ENCODE measurements at regions not wholly inside any gene's neighbourhood (a gene's known extent, or its start where the extent isn't known, plus 50 kb on each side); places are given as distances from the start of the nearest gene placed in this dataset.

DNA sequence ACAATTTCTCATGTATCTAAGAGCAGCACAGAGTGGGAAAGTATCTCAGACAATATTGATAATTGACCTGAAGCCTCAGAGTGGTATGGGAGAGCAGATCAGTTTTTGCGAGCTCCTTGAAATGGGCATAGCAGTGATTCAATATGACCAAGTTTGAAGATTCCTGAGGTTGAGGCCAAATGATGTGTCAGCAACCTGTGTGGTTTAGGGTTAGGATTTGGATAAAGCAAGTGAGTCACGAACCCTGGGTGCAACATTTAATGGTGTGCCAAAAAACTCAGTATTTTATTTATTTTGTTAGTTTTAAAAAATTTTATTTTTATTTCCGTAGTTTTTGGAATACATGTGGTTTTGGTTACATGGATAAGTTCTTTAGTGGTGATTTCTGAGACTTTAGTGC is 92.5 kb upstream of the C21orf91 start:
- Histone ChIP-seq H3K27ac (ENCODE audit: low read length) (no peak overlapping the region), H3K4me3 (ENCODE audit: low read length) (no peak overlapping the region), H3K27me3 (ENCODE audit: control insufficient read depth, insufficient read depth, low read length) (no peaks in the 10 kb centered on the region), H3K4me1 (ENCODE audit: control insufficient read depth, insufficient read depth, low read length) (no peaks in the 10 kb centered on the region), H3K36me3 (ENCODE audit: control insufficient read depth, insufficient read depth, low read length) (no peaks in the 10 kb centered on the region), H3K9me3 (ENCODE audit: control insufficient read depth, insufficient read depth, low read length) (no peaks in the 10 kb centered on the region)
- DNase-seq (ENCODE audit: low read depth, low spot score): no peak
- WGBS (ENCODE audit: insufficient coverage, insufficient read length): 100% methylated on average over 1 of the region's 3 CpGs

DNA sequence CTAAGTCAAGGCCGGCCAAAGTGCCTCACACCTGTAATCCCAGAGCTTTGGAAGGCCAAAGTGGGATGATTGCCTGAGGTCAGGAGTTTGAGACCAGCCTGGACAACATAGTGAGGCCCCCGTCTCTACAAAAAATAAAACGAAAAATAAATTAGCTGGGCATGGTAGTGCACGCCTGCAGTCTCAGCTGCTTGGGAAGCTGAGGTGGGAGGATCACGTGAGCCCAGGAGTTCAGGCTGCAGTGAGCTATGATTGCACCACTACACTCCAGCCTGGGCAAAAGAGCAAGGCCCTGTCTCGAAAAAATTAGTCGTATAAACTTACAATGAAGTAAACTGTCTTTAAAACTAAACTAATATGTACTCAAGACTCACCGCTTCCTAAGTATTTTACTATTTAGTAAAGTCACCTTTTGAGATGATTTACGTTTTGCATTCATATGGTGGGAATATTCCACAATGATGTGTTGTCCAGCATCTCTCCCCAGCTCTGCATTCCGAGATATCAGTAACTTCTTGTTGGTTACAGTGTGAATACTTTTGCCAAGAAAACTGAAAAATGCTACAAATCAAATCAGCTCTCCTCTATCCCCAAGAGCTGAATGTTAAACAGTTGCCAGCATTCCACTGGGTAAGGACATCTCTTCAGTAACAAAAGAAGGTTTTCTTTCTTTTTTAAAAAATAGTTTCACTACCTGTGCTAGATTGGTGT is 84.9 kb upstream of the C21orf91 start:
- WGBS (ENCODE audit: insufficient coverage, insufficient read length): no CpG with 5 or more reads among the region's 10 CpGs
- Histone ChIP-seq H3K27me3 (ENCODE audit: control insufficient read depth, insufficient read depth, low read length) (no peaks in the 10 kb centered on the region), H3K36me3 (ENCODE audit: control insufficient read depth, insufficient read depth, low read length) (no peaks in the 10 kb centered on the region), H3K27ac (ENCODE audit: low read length) (no peak overlapping the region), H3K4me1 (ENCODE audit: control insufficient read depth, insufficient read depth, low read length) (no peaks in the 10 kb centered on the region), H3K9me3 (ENCODE audit: control insufficient read depth, insufficient read depth, low read length) (no peaks in the 10 kb centered on the region), H3K4me3 (ENCODE audit: low read length) (no peak overlapping the region)
- no peak for DNase-seq (ENCODE audit: low read depth, low spot score)

DNA sequence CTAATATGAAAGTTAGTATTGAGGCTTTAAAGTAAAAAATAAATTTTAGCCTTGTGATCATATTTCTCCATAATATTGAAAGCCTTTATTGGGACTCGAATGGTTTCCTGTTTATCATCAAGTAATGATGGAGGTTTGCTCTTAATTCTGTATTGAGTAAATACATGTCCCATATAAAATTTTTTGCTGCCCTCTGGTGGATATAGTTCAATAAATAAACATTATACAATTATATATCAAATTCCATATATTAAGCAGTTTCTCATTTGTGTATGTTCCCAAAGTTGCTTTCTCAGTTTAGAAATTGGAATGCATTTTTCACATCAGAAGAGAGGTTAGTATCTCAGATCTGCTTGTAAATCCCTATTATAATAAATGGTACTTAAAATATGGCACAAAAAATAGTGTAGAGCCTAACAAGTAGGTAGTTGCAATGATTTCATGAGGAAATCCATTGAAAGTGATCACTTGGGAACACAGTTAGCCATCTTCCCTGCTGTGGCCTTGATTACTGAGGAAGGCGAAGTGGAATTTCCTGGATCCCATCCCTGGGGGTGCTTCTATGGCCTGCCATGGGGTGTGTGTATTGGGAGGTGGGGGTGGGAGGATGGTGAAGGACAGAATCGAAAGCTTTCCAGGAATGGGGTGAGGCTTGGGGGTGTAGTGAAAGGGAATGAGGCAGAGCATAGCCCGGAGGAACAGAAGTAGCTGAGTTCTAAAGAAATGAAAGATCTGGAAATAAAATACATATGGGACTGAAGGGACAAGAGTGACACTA is 84.1 kb upstream of the C21orf91 start:
- Histone ChIP-seq H3K36me3 (ENCODE audit: control insufficient read depth, insufficient read depth, low read length) (no peaks in the 10 kb centered on the region), H3K9me3 (ENCODE audit: control insufficient read depth, insufficient read depth, low read length) (no peaks in the 10 kb centered on the region), H3K27ac (ENCODE audit: low read length) (no peak overlapping the region), H3K4me1 (ENCODE audit: control insufficient read depth, insufficient read depth, low read length) (no peaks in the 10 kb centered on the region), H3K4me3 (ENCODE audit: low read length) (no peak overlapping the region), H3K27me3 (ENCODE audit: control insufficient read depth, insufficient read depth, low read length) (no peaks in the 10 kb centered on the region)
- WGBS (ENCODE audit: insufficient coverage, insufficient read length): no CpG with 5 or more reads among the region's 4 CpGs
- no peak for DNase-seq (ENCODE audit: low read depth, low spot score)

DNA sequence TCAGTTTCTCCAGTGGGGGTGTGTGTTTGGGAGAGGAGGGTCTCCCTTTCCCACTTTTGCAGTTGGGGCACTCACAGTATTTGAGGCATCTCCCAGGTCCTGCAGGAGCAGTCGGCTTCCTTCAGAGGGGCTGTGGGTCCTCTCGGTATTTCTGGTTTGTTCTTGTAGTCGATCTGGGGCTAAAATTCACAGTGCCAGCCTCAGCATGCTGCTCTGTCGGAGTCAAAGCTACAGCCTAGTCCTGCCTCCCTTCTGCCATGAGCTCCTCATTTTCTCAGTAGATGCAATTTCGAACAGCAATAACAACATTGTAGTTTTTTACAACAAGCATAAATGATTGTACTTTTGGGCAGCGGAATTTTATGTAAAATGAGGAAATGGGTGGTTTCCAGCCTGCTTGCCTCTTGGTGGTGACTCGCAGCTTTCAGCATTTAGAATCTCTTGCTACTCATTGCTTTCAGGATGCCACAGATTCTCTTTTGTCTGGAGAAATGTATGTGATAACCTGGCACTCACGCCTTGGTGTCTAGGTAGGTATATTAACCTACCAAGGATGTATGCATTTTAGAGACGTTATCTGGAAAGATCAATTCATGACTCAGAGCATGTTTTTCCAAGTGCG is 82.4 kb upstream of the C21orf91 start:
- no peak for DNase-seq (ENCODE audit: low read depth, low spot score)
- no peaks in the 10 kb centered on the region for H3K9me3 ChIP-seq (ENCODE audit: control insufficient read depth, insufficient read depth, low read length)
- no CpG with 5 or more reads among the region's 10 CpGs for WGBS (ENCODE audit: insufficient coverage, insufficient read length)
- no peaks in the 10 kb centered on the region for H3K4me1 ChIP-seq (ENCODE audit: control insufficient read depth, insufficient read depth, low read length)
- no peaks in the 10 kb centered on the region for H3K36me3 ChIP-seq (ENCODE audit: control insufficient read depth, insufficient read depth, low read length)
- no peaks in the 10 kb centered on the region for H3K27me3 ChIP-seq (ENCODE audit: control insufficient read depth, insufficient read depth, low read length)
- no peak overlapping the region for H3K4me3 ChIP-seq (ENCODE audit: low read length)
- no peak overlapping the region for H3K27ac ChIP-seq (ENCODE audit: low read length)

DNA sequence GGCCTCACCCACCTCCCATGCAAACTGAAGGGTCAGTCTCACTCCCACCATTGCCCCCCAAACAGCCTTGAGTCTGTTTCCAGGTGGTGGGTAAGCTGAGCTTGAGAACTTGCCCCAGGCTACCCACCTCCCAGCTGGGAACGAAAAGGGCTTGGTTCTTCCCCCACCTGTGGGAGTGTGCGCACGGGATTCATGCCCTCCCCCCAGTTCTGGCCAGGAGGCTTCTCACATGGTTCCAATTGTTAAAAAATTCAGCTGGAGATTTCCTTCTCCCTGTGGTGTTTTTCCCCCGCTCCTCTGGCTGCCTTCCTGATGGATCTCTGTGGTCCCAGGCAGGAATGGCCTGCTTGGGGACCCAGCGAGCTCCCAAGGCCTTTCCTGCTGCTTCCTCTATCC is 81.8 kb upstream of the C21orf91 start:
- DNase-seq (ENCODE audit: low read depth, low spot score): no peak
- no CpG with 5 or more reads among the region's 5 CpGs for WGBS (ENCODE audit: insufficient coverage, insufficient read length)
- H3K27ac ChIP-seq (ENCODE audit: low read length): no peak overlapping the region
- no peaks in the 10 kb centered on the region for H3K27me3 ChIP-seq (ENCODE audit: control insufficient read depth, insufficient read depth, low read length)
- no peaks in the 10 kb centered on the region for H3K36me3 ChIP-seq (ENCODE audit: control insufficient read depth, insufficient read depth, low read length)
- H3K4me3 ChIP-seq (ENCODE audit: low read length): no peak overlapping the region
- no peaks in the 10 kb centered on the region for H3K9me3 ChIP-seq (ENCODE audit: control insufficient read depth, insufficient read depth, low read length)
- H3K4me1 ChIP-seq (ENCODE audit: control insufficient read depth, insufficient read depth, low read length): no peaks in the 10 kb centered on the region

DNA sequence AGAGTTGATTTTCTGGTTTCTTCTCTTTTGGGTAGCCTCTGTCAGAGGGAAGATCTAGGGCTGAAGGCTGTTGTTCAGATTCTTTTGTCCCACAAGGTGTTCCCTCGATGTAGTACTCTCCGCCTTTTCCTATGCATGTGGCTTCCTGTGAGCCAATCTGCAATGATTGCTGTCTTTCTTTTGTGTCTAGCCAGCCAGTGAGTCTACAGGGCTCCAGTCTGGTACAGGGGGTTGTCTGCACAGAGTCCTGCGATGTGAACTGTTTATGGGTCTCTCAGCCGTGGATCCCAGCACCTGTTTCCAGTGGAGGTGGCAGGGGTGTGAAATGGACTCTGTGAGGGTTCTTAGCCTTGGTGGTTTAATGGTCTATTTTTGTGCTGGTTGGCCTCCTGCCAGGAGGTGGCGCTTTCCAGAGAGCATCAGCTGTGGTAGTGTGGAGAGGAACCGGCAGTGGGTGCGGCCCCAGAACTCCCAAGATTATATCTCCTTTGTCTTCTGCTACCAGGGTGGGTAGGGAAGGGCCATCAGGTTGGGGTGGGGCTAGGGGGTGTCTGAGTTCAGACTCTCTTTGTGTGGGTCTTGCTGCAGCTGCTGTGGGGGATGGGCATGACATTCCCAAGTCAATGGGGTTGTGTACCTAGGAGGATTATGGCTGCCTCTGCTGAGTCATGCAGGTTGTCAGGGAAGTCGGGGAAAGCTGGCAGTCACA is 81.3 kb upstream of the C21orf91 start:
- Histone ChIP-seq H3K9me3 (ENCODE audit: control insufficient read depth, insufficient read depth, low read length) (no peaks in the 10 kb centered on the region), H3K27ac (ENCODE audit: low read length) (no peak overlapping the region), H3K4me3 (ENCODE audit: low read length) (no peak overlapping the region), H3K36me3 (ENCODE audit: control insufficient read depth, insufficient read depth, low read length) (no peaks in the 10 kb centered on the region), H3K4me1 (ENCODE audit: control insufficient read depth, insufficient read depth, low read length) (no peaks in the 10 kb centered on the region), H3K27me3 (ENCODE audit: control insufficient read depth, insufficient read depth, low read length) (no peaks in the 10 kb centered on the region)
- WGBS (ENCODE audit: insufficient coverage, insufficient read length): no CpG with 5 or more reads among the region's 8 CpGs
- DNase-seq (ENCODE audit: low read depth, low spot score): no peak

DNA sequence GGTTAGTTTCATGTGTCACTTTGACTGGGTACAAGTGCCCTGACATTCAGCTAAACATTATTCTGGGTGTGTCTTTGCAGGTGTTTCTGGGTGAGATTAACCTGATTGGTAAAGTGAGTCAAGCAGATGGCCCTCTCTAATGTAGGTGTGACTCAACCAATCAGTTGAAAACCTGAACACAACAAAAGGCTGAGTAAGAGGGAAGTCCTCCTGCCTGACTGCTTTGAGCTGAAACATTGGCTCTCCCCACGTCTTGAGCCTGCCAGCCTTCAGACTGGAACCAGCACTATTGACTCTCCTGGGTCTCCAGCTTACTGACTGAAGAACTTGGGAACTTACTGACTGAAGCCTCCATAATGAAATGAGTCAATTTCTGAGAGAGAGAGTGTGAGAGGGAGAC is 70.0 kb upstream of the C21orf91 start:
- Histone ChIP-seq H3K4me1 (ENCODE audit: control insufficient read depth, insufficient read depth, low read length) (no peaks in the 10 kb centered on the region), H3K27me3 (ENCODE audit: control insufficient read depth, insufficient read depth, low read length) (no peaks in the 10 kb centered on the region), H3K36me3 (ENCODE audit: control insufficient read depth, insufficient read depth, low read length) (no peaks in the 10 kb centered on the region), H3K4me3 (ENCODE audit: low read length) (no peak overlapping the region), H3K9me3 (ENCODE audit: control insufficient read depth, insufficient read depth, low read length) (no peaks in the 10 kb centered on the region), H3K27ac (ENCODE audit: low read length) (no peak overlapping the region)
- no peak for DNase-seq (ENCODE audit: low read depth, low spot score)
- WGBS (ENCODE audit: insufficient coverage, insufficient read length): no CpG with 5 or more reads among the region's 1 CpG

DNA sequence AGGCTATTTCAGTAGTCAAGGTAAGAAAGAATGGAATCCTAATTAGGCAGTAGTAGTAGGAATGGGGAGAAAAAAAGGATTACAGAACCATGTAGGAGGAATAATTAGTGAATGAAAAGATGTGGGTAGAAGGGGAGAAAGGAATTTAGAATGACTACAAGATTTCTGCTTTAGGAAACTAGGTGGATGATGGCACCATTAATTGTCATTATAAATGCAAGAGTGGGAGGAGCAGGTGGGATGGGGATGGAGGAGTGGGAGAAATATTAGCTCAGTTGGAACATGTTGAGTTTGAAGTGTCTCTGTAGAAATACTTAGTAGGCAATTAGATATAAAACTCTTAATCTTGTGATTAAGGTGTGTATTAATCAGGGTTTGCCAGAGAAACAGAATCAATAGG is 50.0 kb upstream of the C21orf91 start:
- no peak for DNase-seq (ENCODE audit: low read depth, low spot score)
- H3K9me3 ChIP-seq (ENCODE audit: control insufficient read depth, insufficient read depth, low read length): no peaks in the 10 kb centered on the region

More for the DNA sequence above, 50.0 kb upstream of the C21orf91 start:
- H3K4me1 ChIP-seq (ENCODE audit: control insufficient read depth, insufficient read depth, low read length): no peaks in the 10 kb centered on the region
- H3K27ac ChIP-seq (ENCODE audit: low read length): no peak overlapping the region
- H3K36me3 ChIP-seq (ENCODE audit: control insufficient read depth, insufficient read depth, low read length): no peaks in the 10 kb centered on the region
- no peak overlapping the region for H3K4me3 ChIP-seq (ENCODE audit: low read length)
- no peaks in the 10 kb centered on the region for H3K27me3 ChIP-seq (ENCODE audit: control insufficient read depth, insufficient read depth, low read length)
